ENCODE measurements at regions not wholly inside any gene's neighbourhood (a gene's known extent, or its start where the extent isn't known, plus 50 kb on each side); places are given as distances from the start of the nearest gene placed in this dataset.

- TF ChIP-seq POLR2AphosphoS5 (IDR thresholded peaks at IDR 0.05) (no peak), CTCF (IDR thresholded peaks at IDR 0.05) (no peak)
Measured at GRCh38 chrX:128250621-128251020, 198.4 kb upstream of the ACTRT1 start.

All from prostate gland (tissue), 2 donors.